Aorta (tissue), 5 donors: ENCODE measurements at regions not wholly inside any gene's neighbourhood (a gene's known extent, or its start where the extent isn't known, plus 50 kb on each side); places are given as distances from the start of the nearest gene placed in this dataset.
A peak's percentile ranks its signal among the peaks of the same experiment; 100 is the strongest.

Source experiments
- ATAC-seq: fragments of 200-7000 bp; cut with Tn5 transposase; one replicate; pipeline ENCODE4 v1.9.1; 2022; ENCODE audit warnings: moderate library complexity; ENCODE audit not compliant: low FRiP score
- DNase-seq, 2 donors: peaks; one replicate each; pipeline ENCODE4 v3.0.0-alpha.2; 2020
- H3K27ac ChIP-seq, 2 donors: one replicate each; pipeline ENCODE4 v1.5.1; 2013; ENCODE audit warnings: low read length in 2 of 2, mild to moderate bottlenecking in 2 of 2, moderate library complexity in 2 of 2, control low read depth in 1 of 2, inconsistent platforms in 1 of 2, low read depth in 1 of 2
- H3K27me3 ChIP-seq, 2 donors: one replicate each; pipeline ENCODE4 v1.6.1; 2013; ENCODE audit warnings: control low read depth in 1 of 2, low read length in 1 of 2, mild to moderate bottlenecking in 1 of 2, moderate library complexity in 1 of 2; ENCODE audit not compliant: insufficient read depth in 2 of 2, control insufficient read depth in 1 of 2
- H3K36me3 ChIP-seq, 2 donors: one replicate each; pipeline ENCODE4 v1.6.1; 2013; ENCODE audit warnings: control low read depth in 1 of 2, low read length in 1 of 2, mild to moderate bottlenecking in 1 of 2; ENCODE audit not compliant: insufficient read depth in 2 of 2, control insufficient read depth in 1 of 2
- H3K4me1 ChIP-seq, 2 donors: one replicate each; pipeline ENCODE4 v1.6.1; 2013; ENCODE audit warnings: low read length in 2 of 2, control low read depth in 1 of 2, mild to moderate bottlenecking in 1 of 2, moderate library complexity in 1 of 2; ENCODE audit not compliant: insufficient read depth in 2 of 2, control insufficient read depth in 1 of 2
- H3K4me3 ChIP-seq, 2 donors: one replicate each; pipeline ENCODE4 v1.5.1; 2013; ENCODE audit warnings: low read length in 2 of 2, control low read depth in 1 of 2, mild to moderate bottlenecking in 1 of 2
- H3K9me3 ChIP-seq: one replicate; pipeline ENCODE4 v1.6.1; 2013; ENCODE audit warnings: mild to moderate bottlenecking, low read length; ENCODE audit not compliant: control insufficient read depth
- WGBS, 2 donors: extraction: QIAGEN DNeasy Blood & Tissue Kit; methylation state at CpG; one replicate each; pipeline ENCODE4 v1.1.7; 2013; 5-methylcytosine and 5-hydroxymethylcytosine counted together
- intact Hi-C, 2 donors: fragments of 100-400 bp; cut with DNase I; formaldehyde crosslinking; loops; one replicate each; pipeline versions ENCODE4 v1.14.2 to v1.15.0; 2022
- donor health status: healthy with polysubstance abuse.
- donor health status: Bipolar disorder and iron deficiency.
- donor health status: DM: no; HTN: no; CAD: no.
- donor health status: DM: no; HTN: no; CAD: no.
- donor health status: DM: yes; HTN: yes; CAD: no.

GRCh38 chr6:6734479-6735465, 146.3 kb downstream of the LY86 start:
- no peak overlapping the region for H3K4me3 ChIP-seq
- no peaks in the 10 kb centered on the region for H3K9me3 ChIP-seq
- DNase-seq = no peak
- WGBS, 2 donors = 76% methylated on average over 16 of the region's 16 CpGs
- H3K36me3 ChIP-seq = no peaks in the 10 kb centered on the region
- no peaks in the 10 kb centered on the region for H3K4me1 ChIP-seq
- H3K27ac ChIP-seq = no peak overlapping the region
- intact Hi-C loops = no loop called here
- no peaks in the 10 kb centered on the region for H3K27me3 ChIP-seq
- ATAC-seq = no peak

- Histone ChIP-seq H3K4me1 (no peaks in the 10 kb centered on the region), H3K27me3 (no peaks in the 10 kb centered on the region), H3K9me3 (no peaks in the 10 kb centered on the region), H3K36me3 (no peaks in the 10 kb centered on the region), H3K27ac (no peak overlapping the region), H3K4me3 (no peak overlapping the region)
- DNase-seq = peak; percentile 81 to 88
- WGBS, 2 donors = 36 to 45% methylated on average over 34 of the region's 34 CpGs
- intact Hi-C loops = no loop called here
- ATAC-seq = peak; percentile 88
Measured at GRCh38 chr6:6736791-6737654, 148.5 kb downstream of the LY86 start.

DNA sequence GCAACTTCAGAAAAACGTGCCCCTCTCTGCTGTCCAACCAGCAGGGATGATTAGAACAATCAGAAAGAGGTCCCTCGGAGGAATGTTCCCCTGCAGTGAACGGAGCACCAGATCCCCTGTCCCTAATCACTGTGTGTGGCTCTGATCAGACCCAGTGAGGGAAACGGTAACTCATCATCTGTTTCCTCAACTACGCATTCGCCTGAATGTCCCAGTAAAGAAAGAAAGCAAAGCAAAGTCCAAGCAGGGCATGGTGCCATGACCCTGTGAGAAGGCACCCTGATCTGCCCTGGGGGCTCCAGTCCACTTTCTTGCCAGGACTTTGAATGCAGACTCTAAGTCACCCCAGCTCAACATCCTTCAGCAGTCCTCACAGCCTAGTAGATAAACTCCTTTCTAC, 149.2 kb downstream of the LY86 start:
- 61 to 73% methylated on average over 6 of the region's 6 CpGs for WGBS, 2 donors
- intact Hi-C loops = no loop called here
- Histone ChIP-seq H3K4me3 (no peak overlapping the region), H3K27me3 (no peaks in the 10 kb centered on the region), H3K9me3 (no peaks in the 10 kb centered on the region), H3K4me1 (no peaks in the 10 kb centered on the region), H3K36me3 (no peaks in the 10 kb centered on the region), H3K27ac (no peak overlapping the region)
- DNase-seq = no peak
- no peak for ATAC-seq

DNA sequence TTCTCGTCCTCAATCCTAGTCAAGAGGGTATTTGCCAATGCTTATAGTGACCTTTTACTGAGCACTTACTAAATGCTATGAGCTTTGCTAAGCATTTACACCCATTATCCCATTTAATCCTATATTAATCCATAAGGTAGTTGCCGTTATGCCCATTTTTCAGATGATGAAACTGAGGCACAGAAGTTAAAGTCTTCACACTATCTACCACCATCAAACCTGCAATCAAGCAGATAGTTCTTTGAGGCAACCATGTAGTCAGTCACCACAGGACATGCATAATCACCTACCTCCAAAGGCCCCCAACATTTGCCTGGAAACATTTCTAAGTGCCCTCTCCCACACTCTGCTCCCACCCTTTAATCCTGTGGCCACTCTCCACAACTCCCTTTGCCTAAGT, 149.6 kb downstream of the LY86 start:
- WGBS, 2 donors = 88 to 97% methylated on average over 2 of the region's 2 CpGs
- Histone ChIP-seq H3K27me3 (no peaks in the 10 kb centered on the region), H3K4me1 (no peaks in the 10 kb centered on the region), H3K36me3 (no peaks in the 10 kb centered on the region), H3K4me3 (no peak overlapping the region), H3K27ac (no peak overlapping the region), H3K9me3 (no peaks in the 10 kb centered on the region)
- DNase-seq (no peak), ATAC-seq (no peak)
- intact Hi-C loops = no loop called here

GRCh38 chr6:6738922-6739716, 150.6 kb downstream of the LY86 start:
- DNase-seq (no peak), ATAC-seq (no peak)
- intact Hi-C loops = no loop called here
- Histone ChIP-seq H3K9me3 (no peaks in the 10 kb centered on the region), H3K4me1 (no peaks in the 10 kb centered on the region), H3K27me3 (no peaks in the 10 kb centered on the region), H3K36me3 (no peaks in the 10 kb centered on the region), H3K4me3 (no peak overlapping the region), H3K27ac (no peak overlapping the region)
- WGBS, 2 donors = 70 to 72% methylated on average over 5 of the region's 5 CpGs

DNA sequence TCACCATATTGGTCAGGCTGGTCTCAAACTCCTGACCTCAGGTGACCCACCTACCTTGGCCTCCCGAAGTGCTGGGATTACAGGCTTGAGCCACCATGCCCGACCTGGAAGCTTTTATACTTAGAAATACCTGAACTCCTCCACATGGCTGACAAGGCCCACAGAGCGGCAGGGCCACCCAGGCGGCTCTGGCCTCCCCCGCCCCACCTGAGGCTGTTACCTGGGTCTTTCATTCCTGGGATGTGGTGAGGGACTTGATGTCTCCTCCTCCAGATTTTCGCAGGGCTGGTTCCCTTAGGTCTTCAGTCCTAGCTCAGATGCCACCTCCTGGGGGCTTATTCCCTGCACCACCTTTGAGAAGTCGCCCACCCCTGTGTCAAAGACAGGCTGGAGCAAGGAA, 152.1 kb downstream of the LY86 start:
- 90 to 94% methylated on average over 7 of the region's 7 CpGs for WGBS, 2 donors

DNA sequence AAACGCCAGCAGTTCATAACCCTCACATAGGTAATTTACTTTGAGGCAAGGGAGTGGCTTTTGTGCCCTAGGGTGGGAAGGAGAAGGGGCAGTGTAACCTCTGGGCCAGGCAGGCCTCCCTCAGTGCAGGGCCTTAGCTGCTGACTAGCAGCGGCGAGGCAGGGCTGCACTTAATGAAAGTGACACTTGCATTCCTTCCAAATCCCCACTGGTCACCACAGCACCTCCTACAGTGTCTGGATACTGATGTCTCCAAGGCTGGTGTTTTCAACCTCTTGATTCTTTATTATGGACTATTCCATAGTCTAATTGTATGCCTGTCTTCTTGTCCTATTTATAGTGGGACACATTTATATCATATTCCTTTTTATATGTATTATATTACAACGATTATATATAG, 152.7 kb downstream of the LY86 start:
- ATAC-seq = no peak
- no peaks in the 10 kb centered on the region for H3K27me3 ChIP-seq
- no peak overlapping the region for H3K4me3 ChIP-seq
- H3K27ac ChIP-seq = no peak overlapping the region
- H3K4me1 ChIP-seq = no peaks in the 10 kb centered on the region
- intact Hi-C loops = no loop called here
- H3K9me3 ChIP-seq = no peaks in the 10 kb centered on the region
- no peak for DNase-seq
- 79% methylated on average over 4 of the region's 4 CpGs for WGBS, 2 donors
- no peaks in the 10 kb centered on the region for H3K36me3 ChIP-seq

More for the DNA sequence above, 152.1 kb downstream of the LY86 start:
- Histone ChIP-seq H3K9me3 (no peaks in the 10 kb centered on the region), H3K4me1 (no peaks in the 10 kb centered on the region), H3K27ac (no peak overlapping the region), H3K4me3 (no peak overlapping the region), H3K27me3 (no peaks in the 10 kb centered on the region), H3K36me3 (no peaks in the 10 kb centered on the region)
- intact Hi-C loops = no loop called here
- ATAC-seq = no peak
- no peak for DNase-seq

- WGBS, 2 donors = 94% methylated on average over 2 of the region's 2 CpGs
Measured at GRCh38 chr6:6742535-6742934, 154.0 kb downstream of the LY86 start.

More at GRCh38 chr6:6742535-6742934, 154.0 kb downstream of the LY86 start:
- H3K36me3 ChIP-seq = no peaks in the 10 kb centered on the region
- H3K27me3 ChIP-seq = no peaks in the 10 kb centered on the region
- H3K4me1 ChIP-seq = no peaks in the 10 kb centered on the region
- no peaks in the 10 kb centered on the region for H3K9me3 ChIP-seq
- H3K4me3 ChIP-seq = no peak overlapping the region
- H3K27ac ChIP-seq = no peak overlapping the region
- DNase-seq = no peak
- ATAC-seq = no peak
- intact Hi-C loops = no loop called here
